Esophagus squamous epithelium (tissue), 4 donors: ENCODE measurements at regions not wholly inside any gene's neighbourhood (a gene's known extent, or its start where the extent isn't known, plus 50 kb on each side); places are given as distances from the start of the nearest gene placed in this dataset.

Experiments
- CTCF ChIP-seq, 6 experiments: fragments of 450-650 bp in 4 of 6; fragments of 200-600 bp in 2 of 6; sonication (generic) in 2 of 6; IDR thresholded peaks; one replicate each; pipeline ENCODE4 v1.5.1; 2016 to 2019; ENCODE audit warnings: antibody characterized with exemption in 6 of 6, mild to moderate bottlenecking in 4 of 6, moderate library complexity in 4 of 6
- POLR2A ChIP-seq, 4 donors: fragments of 450-650 bp; IDR thresholded peaks; one replicate each; pipeline ENCODE4 v1.6.1; 2017; ENCODE audit warnings: antibody characterized with exemption in 4 of 4, mild to moderate bottlenecking in 4 of 4, moderate library complexity in 3 of 4

DNA sequence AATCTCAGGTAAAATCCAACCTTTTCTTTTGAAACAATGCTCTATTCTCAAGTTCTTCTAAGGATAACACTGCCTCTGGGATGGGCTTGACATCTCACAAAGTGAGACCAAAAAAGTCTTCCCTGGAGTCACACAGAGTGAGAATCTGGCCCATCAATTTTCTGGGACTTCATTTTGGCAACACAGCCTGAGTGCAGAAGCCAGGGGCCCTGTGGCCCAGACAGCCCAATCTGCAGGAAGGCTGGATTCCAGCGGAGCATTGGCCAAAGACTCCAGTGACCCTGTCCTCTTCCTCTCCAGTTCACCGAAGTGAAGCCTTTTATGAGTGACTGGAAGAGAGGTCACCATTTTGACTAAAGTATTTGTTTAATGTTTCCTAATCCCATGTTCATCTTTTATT lies 105.1 kb downstream of the PLK2 start:
- TF ChIP-seq CTCF (IDR thresholded peaks at IDR 0.05) (no peak), POLR2A (IDR thresholded peaks at IDR 0.05) (no peak)
